Lower lobe of right lung (tissue), 2 donors: ENCODE measurements at regions not wholly inside any gene's neighbourhood (a gene's known extent, or its start where the extent isn't known, plus 50 kb on each side); places are given as distances from the start of the nearest gene placed in this dataset.

Experiments
- ATAC-seq, 2 donors: fragments of 200-7000 bp; cut with Tn5 transposase; one replicate each; pipeline ENCODE4 v1.9.1; 2020 to 2022; ENCODE audit warnings: mild to moderate bottlenecking in 2 of 2, moderate library complexity in 2 of 2
- DNase-seq: peaks from one replicate; pipeline ENCODE4 v3.0.0-alpha.2; 2020
- H3K27ac ChIP-seq: fragments of 200-600 bp; one replicate; pipeline ENCODE4 v1.8.0; 2022
- H3K27me3 ChIP-seq: fragments of 200-600 bp; one replicate; pipeline ENCODE4 v1.8.0; 2022; ENCODE audit warnings: low read depth
- H3K36me3 ChIP-seq: fragments of 200-600 bp; one replicate; pipeline ENCODE4 v1.8.0; 2022; ENCODE audit warnings: mild to moderate bottlenecking
- H3K4me1 ChIP-seq: fragments of 200-600 bp; one replicate; pipeline ENCODE4 v1.8.0; 2022
- H3K4me3 ChIP-seq: fragments of 200-600 bp; one replicate; pipeline ENCODE4 v1.8.0; 2022; ENCODE audit warnings: mild to moderate bottlenecking
- H3K9me3 ChIP-seq: fragments of 200-600 bp; one replicate; pipeline ENCODE4 v1.8.0; 2022
- CTCF ChIP-seq: fragments of 200-600 bp; IDR thresholded peaks from one replicate; pipeline ENCODE4 v1.8.0; 2022; ENCODE audit warnings: antibody characterized with exemption, mild to moderate bottlenecking
- intact Hi-C: fragments of 100-400 bp; cut with DNase I; formaldehyde crosslinking; loops from one replicate; pipeline ENCODE4 v1.11.0; 2022
- donor health status: DM: no; HTN: yes; CAD: no; lungs with severe emphysema.

GRCh38 chr3:193754719-193755118, 161.7 kb downstream of the OPA1 start:
- intact Hi-C loops, result no loop called here

GRCh38 chr3:193756536-193756935, 163.5 kb downstream of the OPA1 start:
- Histone ChIP-seq H3K36me3 (no peaks in the 10 kb centered on the region), H3K27ac (no peak overlapping the region), H3K4me1 (no peaks in the 10 kb centered on the region), H3K27me3 (no peaks in the 10 kb centered on the region), H3K4me3 (no peak overlapping the region), H3K9me3 (peaks cover 12% of the 10 kb centered on the region)
- no peak for ATAC-seq
- TF ChIP-seq CTCF, result no peak
- DNase-seq, result no peak
- intact Hi-C loops, result no loop called here

More at GRCh38 chr3:193754719-193755118, 161.7 kb downstream of the OPA1 start:
- Histone ChIP-seq H3K27me3 (no peaks in the 10 kb centered on the region), H3K9me3 (peaks cover 12% of the 10 kb centered on the region), H3K36me3 (no peaks in the 10 kb centered on the region), H3K4me1 (no peaks in the 10 kb centered on the region), H3K4me3 (no peak overlapping the region), H3K27ac (no peak overlapping the region)
- ATAC-seq, result no peak
- DNase-seq, result no peak
- TF ChIP-seq CTCF, result no peak

DNA sequence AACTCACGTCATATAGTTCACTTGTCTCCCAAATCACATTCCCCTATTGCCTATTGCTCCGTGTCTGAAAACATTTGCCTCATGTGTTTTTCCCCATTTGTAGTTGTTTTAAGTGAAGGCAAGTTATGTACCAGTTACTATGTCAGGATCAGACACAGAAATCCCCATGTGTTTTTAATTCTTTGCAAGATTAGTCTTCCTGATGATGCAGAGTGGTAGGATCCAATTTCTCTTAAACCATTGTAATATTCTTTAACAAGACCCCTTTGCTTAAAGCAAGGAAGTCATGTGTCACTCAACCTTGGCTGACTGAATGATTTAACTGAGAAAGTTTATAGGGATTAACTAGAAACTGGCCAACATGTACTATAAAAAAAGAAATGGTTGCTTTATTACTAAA, 164.4 kb downstream of the OPA1 start:
- intact Hi-C loops, result no loop called here
- H3K36me3 ChIP-seq, result no peaks in the 10 kb centered on the region
- H3K4me3 ChIP-seq, result no peak overlapping the region
- H3K27me3 ChIP-seq, result no peaks in the 10 kb centered on the region
- no peaks in the 10 kb centered on the region for H3K4me1 ChIP-seq
- peaks cover 12% of the 10 kb centered on the region for H3K9me3 ChIP-seq
- DNase-seq (no peak), ATAC-seq (no peak)
- TF ChIP-seq CTCF, result no peak
- no peak overlapping the region for H3K27ac ChIP-seq

GRCh38 chr3:193761969-193762368, 169.0 kb downstream of the OPA1 start:
- Histone ChIP-seq H3K9me3 (peaks cover 1% of the 10 kb centered on the region), H3K4me1 (no peaks in the 10 kb centered on the region), H3K36me3 (no peaks in the 10 kb centered on the region), H3K27ac (no peak overlapping the region), H3K4me3 (no peak overlapping the region), H3K27me3 (no peaks in the 10 kb centered on the region)
- DNase-seq, result no peak
- TF ChIP-seq CTCF, result no peak
- ATAC-seq, result no peak
- intact Hi-C loops, result no loop called here

- H3K27ac ChIP-seq, result no peak overlapping the region
- ATAC-seq, result no peak
These were observed 169.6 kb downstream of the OPA1 start for GRCh38 chr3:193762657-193763056.

More at GRCh38 chr3:193762657-193763056, 169.6 kb downstream of the OPA1 start:
- no peaks in the 10 kb centered on the region for H3K27me3 ChIP-seq
- intact Hi-C loops, result no loop called here
- no peaks in the 10 kb centered on the region for H3K4me1 ChIP-seq
- DNase-seq, result no peak
- H3K36me3 ChIP-seq, result no peaks in the 10 kb centered on the region
- H3K4me3 ChIP-seq, result no peak overlapping the region
- no peaks in the 10 kb centered on the region for H3K9me3 ChIP-seq
- TF ChIP-seq CTCF, result no peak
